ENCODE measurements at regions not wholly inside any gene's neighbourhood (a gene's known extent, or its start where the extent isn't known, plus 50 kb on each side); places are given as distances from the start of the nearest gene placed in this dataset.
A peak's percentile ranks its signal among the peaks of the same experiment; 100 is the strongest.

GRCh38 chr12:125696054-125696453 lies 630.8 kb downstream of the AACS start:
- Histone ChIP-seq H3K4me1 (ENCODE audit: control insufficient read depth, insufficient read depth, low read length) (no peaks in the 10 kb centered on the region), H3K9ac (ENCODE audit: control insufficient read depth, insufficient read depth, low read length) (no peak overlapping the region), H3K27me3 (replicated peaks in 1 of 2; ENCODE audit: control insufficient read depth in 2 of 2, insufficient read depth in 2 of 2, low read length in 1 of 2) (no peaks in the 10 kb centered on the region), H3K79me2 (ENCODE audit: control insufficient read depth, insufficient read depth, low read length) (no peaks in the 10 kb centered on the region), H3K36me3 (ENCODE audit: control insufficient read depth in 2 of 2, insufficient read depth in 2 of 2, low read length in 1 of 2) (no peaks in the 10 kb centered on the region), H3K4me3 (no peak overlapping the region), H4K20me1 (ENCODE audit: control insufficient read depth, insufficient read depth) (no peaks in the 10 kb centered on the region), H3K27ac (ENCODE audit: control insufficient read depth, insufficient read depth) (no peak overlapping the region), H2AFZ (ENCODE audit: control insufficient read depth, low read depth, low read length) (no peak overlapping the region), H3K9me3 (replicated peaks; ENCODE audit: control insufficient read depth, insufficient read depth, low read length) (no peaks in the 10 kb centered on the region), H3K4me2 (ENCODE audit: control insufficient read depth, insufficient read depth) (no peak overlapping the region)
- FAIRE-seq, result no peak
- no peak for ATAC-seq
- RAD21 ChIA-PET (ENCODE audit: unreplicated experiment), result no interaction called here
- CTCF ChIA-PET, result interaction anchor here (1.4 kb wide), 1 partner anchor 364 kb away, joined by 3 read pairs; no protein-coding TSS in a partner anchor
- SMC1A ChIA-PET (ENCODE audit: uncharacterized antibody, unreplicated experiment), result no interaction called here
- BruUV-seq (replicated peaks), result no TSS peak
- WGBS (ENCODE audit: insufficient coverage, insufficient replicate concordance, low lambda C conversion rate, missing lambda C conversion rate), result 43% methylated on average over 2 of the region's 2 CpGs
- POLR2A ChIA-PET, result no interaction called here
- in situ Hi-C loops (cut with MboI), result no loop called here
- TF ChIP-seq IRF5 (IDR thresholded peaks at IDR 0.05; ENCODE audit: borderline replicate concordance), result no peak
- 0 out of 2 replicates have a peak, but pooled peaks have one; percentile 12 for TF ChIP-seq NFYB (IDR thresholded peaks at IDR 0.05; ENCODE audit: insufficient read depth, low read depth, low read length)
- no peak for TF ChIP-seq SIX5 (IDR thresholded peaks at IDR 0.05; ENCODE audit: low read depth, low read length, severe bottlenecking)
- TF ChIP-seq PAX5 (IDR thresholded peaks at IDR 0.05; ENCODE audit: borderline replicate concordance, low read depth, low read length), result no peak
- intact Hi-C loops (cut with micrococcal nuclease; ENCODE audit: unreplicated experiment), result no loop called here
- DNase-seq (ENCODE audit: low read depth, low spot score), result no peak

GRCh38 chr12:125704803-125705202 lies 639.6 kb downstream of the AACS start:
- Histone ChIP-seq H4K20me1 (ENCODE audit: control insufficient read depth, insufficient read depth) (no peaks in the 10 kb centered on the region), H3K36me3 (ENCODE audit: control insufficient read depth in 2 of 2, insufficient read depth in 2 of 2, low read length in 1 of 2) (no peaks in the 10 kb centered on the region), H3K4me3 (no peak overlapping the region), H3K9ac (ENCODE audit: control insufficient read depth, insufficient read depth, low read length) (no peak overlapping the region), H3K9me3 (replicated peaks; ENCODE audit: control insufficient read depth, insufficient read depth, low read length) (no peaks in the 10 kb centered on the region), H3K27me3 (replicated peaks in 1 of 2; ENCODE audit: control insufficient read depth in 2 of 2, insufficient read depth in 2 of 2, low read length in 1 of 2) (no peaks in the 10 kb centered on the region), H3K4me2 (ENCODE audit: control insufficient read depth, insufficient read depth) (no peak overlapping the region), H2AFZ (ENCODE audit: control insufficient read depth, low read depth, low read length) (no peak overlapping the region), H3K4me1 (ENCODE audit: control insufficient read depth, insufficient read depth, low read length) (no peaks in the 10 kb centered on the region), H3K27ac (ENCODE audit: control insufficient read depth, insufficient read depth) (no peak overlapping the region), H3K79me2 (ENCODE audit: control insufficient read depth, insufficient read depth, low read length) (no peaks in the 10 kb centered on the region)
- ChIA-PET RAD21 (ENCODE audit: unreplicated experiment) (no interaction called here), CTCF (no interaction called here), POLR2A (no interaction called here), SMC1A (ENCODE audit: uncharacterized antibody, unreplicated experiment) (no interaction called here)
- DNase-seq (ENCODE audit: low read depth, low spot score), result no peak
- no TSS peak for BruUV-seq (replicated peaks)
- no peak for ATAC-seq
- TF ChIP-seq IKZF1 (conservative IDR thresholded peaks at IDR 0.05) (no peak), TCF12 (IDR thresholded peaks at IDR 0.05; ENCODE audit: low read depth, low read length) (no peak), SMAD1 (IDR thresholded peaks at IDR 0.05; ENCODE audit: low read depth, partially characterized antibody) (no peak), POLR2AphosphoS5 (IDR thresholded peaks at IDR 0.05; ENCODE audit: low read length) (no peak), NFIC (IDR thresholded peaks at IDR 0.05; ENCODE audit: low read depth, low read length) (no peak), SMC3 (IDR thresholded peaks at IDR 0.05; ENCODE audit: borderline replicate concordance, low read length) (no peak), ASH2L (IDR thresholded peaks at IDR 0.05; ENCODE audit: borderline replicate concordance, low read depth) (no peak), ATF7 (IDR thresholded peaks at IDR 0.05; ENCODE audit: low read depth) (no peak)
- intact Hi-C loops (cut with micrococcal nuclease; ENCODE audit: unreplicated experiment) (no loop called here), in situ Hi-C loops (cut with MboI) (no loop called here)
- FAIRE-seq, result no peak
- WGBS (ENCODE audit: insufficient coverage, insufficient replicate concordance, low lambda C conversion rate, missing lambda C conversion rate), result 64% methylated on average over 3 of the region's 3 CpGs
